ENCODE measurements at regions not wholly inside any gene's neighbourhood (a gene's known extent, or its start where the extent isn't known, plus 50 kb on each side); places are given as distances from the start of the nearest gene placed in this dataset.

DNA sequence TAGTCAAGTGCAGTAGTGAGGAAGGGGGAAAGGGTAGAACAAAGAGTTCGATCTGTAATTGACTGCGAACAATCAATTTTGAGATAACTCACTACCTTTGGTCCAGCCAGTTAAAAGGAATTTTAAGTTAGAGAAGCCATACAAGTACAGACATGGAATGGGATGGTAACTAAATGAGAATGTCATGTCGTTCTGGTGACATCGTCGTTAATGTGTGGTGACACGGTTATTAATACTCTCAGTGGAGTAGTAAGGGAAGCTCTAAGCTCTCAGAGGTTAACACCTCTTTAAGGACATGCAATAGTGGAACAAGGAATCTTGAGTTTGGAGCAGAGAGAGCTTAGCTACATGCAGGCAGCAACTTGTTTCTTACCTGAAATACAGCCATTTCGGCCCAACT is 154.9 kb upstream of the KLF12 start:
- TF ChIP-seq, protein P1, sequence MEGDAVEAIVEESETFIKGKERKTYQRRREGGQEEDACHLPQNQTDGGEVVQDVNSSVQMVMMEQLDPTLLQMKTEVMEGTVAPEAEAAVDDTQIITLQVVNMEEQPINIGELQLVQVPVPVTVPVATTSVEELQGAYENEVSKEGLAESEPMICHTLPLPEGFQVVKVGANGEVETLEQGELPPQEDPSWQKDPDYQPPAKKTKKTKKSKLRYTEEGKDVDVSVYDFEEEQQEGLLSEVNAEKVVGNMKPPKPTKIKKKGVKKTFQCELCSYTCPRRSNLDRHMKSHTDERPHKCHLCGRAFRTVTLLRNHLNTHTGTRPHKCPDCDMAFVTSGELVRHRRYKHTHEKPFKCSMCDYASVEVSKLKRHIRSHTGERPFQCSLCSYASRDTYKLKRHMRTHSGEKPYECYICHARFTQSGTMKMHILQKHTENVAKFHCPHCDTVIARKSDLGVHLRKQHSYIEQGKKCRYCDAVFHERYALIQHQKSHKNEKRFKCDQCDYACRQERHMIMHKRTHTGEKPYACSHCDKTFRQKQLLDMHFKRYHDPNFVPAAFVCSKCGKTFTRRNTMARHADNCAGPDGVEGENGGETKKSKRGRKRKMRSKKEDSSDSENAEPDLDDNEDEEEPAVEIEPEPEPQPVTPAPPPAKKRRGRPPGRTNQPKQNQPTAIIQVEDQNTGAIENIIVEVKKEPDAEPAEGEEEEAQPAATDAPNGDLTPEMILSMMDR (IDR thresholded peaks at IDR 0.05 in 4 of 5, conservative IDR thresholded peaks at IDR 0.05 in 1 of 5) = no peak
- TF ChIP-seq POLR2A (IDR thresholded peaks at IDR 0.05) = no peak

All from gastrocnemius medialis (tissue), 4 donors.